Fibroblast of lung (primary cell): ENCODE measurements at regions not wholly inside any gene's neighbourhood (a gene's known extent, or its start where the extent isn't known, plus 50 kb on each side); places are given as distances from the start of the nearest gene placed in this dataset.

Source experiments
- DNase-seq, 2 donors: peaks; one replicate each; pipeline versions ENCODE4 v3.0.0 to v3.0.0-alpha.2; 2010; ENCODE audit warnings: low read depth in 2 of 2
- H2AFZ ChIP-seq: 2 replicates; pipeline ENCODE4 v1.5.1; 2012; ENCODE audit warnings: low read length, control low read depth, inconsistent platforms
- H3K27ac ChIP-seq: 2 replicates; pipeline ENCODE4 v1.5.1; 2011; ENCODE audit warnings: low read length, control low read depth; ENCODE audit not compliant: insufficient read depth
- H3K27me3 ChIP-seq: 2 replicates; pipeline ENCODE4 v1.5.1; 2011; ENCODE audit warnings: mild to moderate bottlenecking, low read length; ENCODE audit not compliant: control insufficient read depth, insufficient read depth
- H3K36me3 ChIP-seq: 2 replicates; pipeline ENCODE4 v1.5.1; 2011; ENCODE audit warnings: low read length; ENCODE audit not compliant: control insufficient read depth, insufficient read depth
- H3K4me1 ChIP-seq: 2 replicates; pipeline ENCODE4 v1.5.1; 2011; ENCODE audit warnings: low read length; ENCODE audit not compliant: control insufficient read depth, insufficient read depth; ENCODE audit errors: extremely low read depth
- H3K4me2 ChIP-seq: 2 replicates; pipeline ENCODE4 v1.5.1; 2011; ENCODE audit warnings: low read length, control low read depth; ENCODE audit not compliant: insufficient read depth; ENCODE audit errors: extremely low read depth
- H3K4me3 ChIP-seq, 4 experiments: fragments of 200-600 bp in 1 of 4; sonication (generic) in 1 of 4; replicated peaks in 1 of 4; 2 replicates each; pipeline ENCODE4 v1.5.1; 2011 to 2016; ENCODE audit warnings: low read length in 4 of 4, low read depth in 3 of 4, mild to moderate bottlenecking in 3 of 4, control low read depth in 2 of 4, inconsistent platforms in 1 of 4, mixed read lengths in 1 of 4; ENCODE audit not compliant: insufficient read depth in 1 of 4; ENCODE audit errors: control extremely low read depth in 1 of 4
- H3K79me2 ChIP-seq: 2 replicates; pipeline ENCODE4 v1.5.1; 2012; ENCODE audit warnings: mild to moderate bottlenecking, low read length, inconsistent platforms; ENCODE audit not compliant: control insufficient read depth, insufficient read depth
- H3K9ac ChIP-seq: 2 replicates; pipeline ENCODE4 v1.5.1; 2011; ENCODE audit warnings: mild to moderate bottlenecking, low read length, control low read depth; ENCODE audit not compliant: insufficient read depth
- H3K9me3 ChIP-seq: 2 replicates; pipeline ENCODE4 v1.5.1; 2012; ENCODE audit warnings: low read depth, low read length; ENCODE audit not compliant: control insufficient read depth, insufficient read depth
- H4K20me1 ChIP-seq: 2 replicates; pipeline ENCODE4 v1.5.1; 2011; ENCODE audit warnings: low read length; ENCODE audit not compliant: control insufficient read depth, insufficient read depth; ENCODE audit errors: extremely low read depth
- EZH2 ChIP-seq: IDR thresholded peaks from 2 replicates; pipeline ENCODE4 v1.5.1; 2012; ENCODE audit warnings: low read length, control low read depth, mild to moderate bottlenecking; ENCODE audit errors: missing control alignments
- TF ChIP-seq, protein P1 (sequence below), 2 donors: IDR thresholded peaks in 1 of 2; conservative IDR thresholded peaks in 1 of 2; 1 replicate in 1 of 2; 2 replicates in 1 of 2; pipeline ENCODE4 v1.5.1; 2011 to 2012; ENCODE audit warnings: low read length in 2 of 2, control low read depth in 1 of 2, inconsistent platforms in 1 of 2, low read depth in 1 of 2, mild to moderate bottlenecking in 1 of 2

DNA sequence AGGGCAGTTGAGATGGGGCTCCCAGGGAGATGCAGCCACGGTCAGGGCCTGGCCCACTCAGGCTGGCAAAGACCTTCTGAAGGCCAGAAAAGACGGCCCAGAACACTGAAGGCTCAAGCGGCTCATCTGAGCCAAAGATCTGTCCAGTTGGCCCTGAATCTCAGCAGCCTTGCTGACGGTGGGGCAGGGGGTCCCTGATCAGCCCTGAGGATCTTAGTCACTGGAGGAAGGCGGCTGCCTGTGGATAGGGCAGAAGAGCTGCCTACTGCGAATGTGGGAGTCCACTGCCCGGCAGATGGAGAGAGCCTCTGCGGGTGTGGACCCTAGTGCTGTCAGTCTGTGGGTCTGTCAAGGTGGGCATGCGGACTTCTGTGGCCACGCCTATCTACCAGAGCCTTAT is 1738.2 kb downstream of the TP53TG3F start:
- Histone ChIP-seq H3K9me3 (no peaks in the 10 kb centered on the region), H2AFZ (no peak overlapping the region), H3K36me3 (no peaks in the 10 kb centered on the region), H3K27me3 (no peaks in the 10 kb centered on the region), H3K79me2 (no peaks in the 10 kb centered on the region), H3K9ac (no peak overlapping the region), H3K4me1 (no peaks in the 10 kb centered on the region), H3K4me3 (no peak overlapping the region), H3K4me2 (no peak overlapping the region), H3K27ac (no peak overlapping the region), H4K20me1 (no peaks in the 10 kb centered on the region)
- no peak for DNase-seq
- TF ChIP-seq, protein P1, sequence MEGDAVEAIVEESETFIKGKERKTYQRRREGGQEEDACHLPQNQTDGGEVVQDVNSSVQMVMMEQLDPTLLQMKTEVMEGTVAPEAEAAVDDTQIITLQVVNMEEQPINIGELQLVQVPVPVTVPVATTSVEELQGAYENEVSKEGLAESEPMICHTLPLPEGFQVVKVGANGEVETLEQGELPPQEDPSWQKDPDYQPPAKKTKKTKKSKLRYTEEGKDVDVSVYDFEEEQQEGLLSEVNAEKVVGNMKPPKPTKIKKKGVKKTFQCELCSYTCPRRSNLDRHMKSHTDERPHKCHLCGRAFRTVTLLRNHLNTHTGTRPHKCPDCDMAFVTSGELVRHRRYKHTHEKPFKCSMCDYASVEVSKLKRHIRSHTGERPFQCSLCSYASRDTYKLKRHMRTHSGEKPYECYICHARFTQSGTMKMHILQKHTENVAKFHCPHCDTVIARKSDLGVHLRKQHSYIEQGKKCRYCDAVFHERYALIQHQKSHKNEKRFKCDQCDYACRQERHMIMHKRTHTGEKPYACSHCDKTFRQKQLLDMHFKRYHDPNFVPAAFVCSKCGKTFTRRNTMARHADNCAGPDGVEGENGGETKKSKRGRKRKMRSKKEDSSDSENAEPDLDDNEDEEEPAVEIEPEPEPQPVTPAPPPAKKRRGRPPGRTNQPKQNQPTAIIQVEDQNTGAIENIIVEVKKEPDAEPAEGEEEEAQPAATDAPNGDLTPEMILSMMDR (conservative IDR thresholded peaks at IDR 0.05 in 1 of 2, IDR thresholded peaks at IDR 0.05 in 1 of 2; ENCODE audit: low read depth in 1 of 2, low read length in 2 of 2), result no peak
- TF ChIP-seq EZH2, result no peak

DNA sequence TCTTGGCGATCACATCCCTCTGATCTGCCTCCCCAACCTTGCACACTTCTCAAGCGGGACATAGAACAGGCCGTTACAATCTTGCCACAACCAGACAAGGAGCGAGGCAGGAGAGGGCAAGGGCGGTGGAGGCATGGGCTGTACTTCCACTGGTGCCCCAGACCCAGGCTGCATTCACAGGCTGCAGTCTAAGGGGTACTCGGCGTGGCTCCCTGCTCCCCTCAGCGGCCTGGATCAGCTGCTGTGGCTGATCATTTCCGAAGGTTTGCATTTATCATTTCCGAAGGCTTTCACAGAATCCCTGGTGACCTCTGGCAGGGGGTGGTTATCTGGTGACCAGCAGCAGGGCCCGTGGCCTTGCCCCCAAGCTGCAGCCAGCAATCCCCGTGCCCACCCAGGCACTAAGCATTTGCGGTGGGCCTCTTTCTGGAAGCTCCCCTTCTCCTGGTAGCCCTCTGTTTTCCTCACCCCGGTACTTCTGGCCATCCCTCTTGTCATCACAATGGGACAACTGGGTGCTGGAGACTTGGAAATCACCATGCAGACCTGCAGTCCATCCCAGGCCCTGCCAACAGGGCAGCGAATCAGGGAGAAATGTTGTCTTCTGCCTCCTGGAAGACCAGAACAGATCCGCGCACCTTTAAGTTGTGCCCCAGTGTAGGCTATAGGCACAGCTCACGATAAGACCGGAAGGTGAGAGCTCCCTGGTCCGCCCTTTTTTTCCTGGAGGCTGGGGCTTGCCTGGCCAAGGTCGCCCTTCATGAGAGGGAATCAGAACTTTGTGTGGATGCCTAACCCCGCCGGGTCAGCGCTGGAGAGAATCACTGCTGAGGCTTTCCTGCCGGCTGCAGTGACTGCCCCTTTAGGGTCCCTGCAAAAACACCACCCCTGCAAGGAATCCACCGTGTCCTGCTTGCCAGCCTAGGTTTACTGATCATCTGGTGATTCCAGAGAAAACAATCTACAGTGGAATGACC is 1739.1 kb downstream of the TP53TG3F start:
- Histone ChIP-seq H3K36me3 (no peaks in the 10 kb centered on the region), H3K9me3 (no peaks in the 10 kb centered on the region), H3K27me3 (no peaks in the 10 kb centered on the region)

DNA sequence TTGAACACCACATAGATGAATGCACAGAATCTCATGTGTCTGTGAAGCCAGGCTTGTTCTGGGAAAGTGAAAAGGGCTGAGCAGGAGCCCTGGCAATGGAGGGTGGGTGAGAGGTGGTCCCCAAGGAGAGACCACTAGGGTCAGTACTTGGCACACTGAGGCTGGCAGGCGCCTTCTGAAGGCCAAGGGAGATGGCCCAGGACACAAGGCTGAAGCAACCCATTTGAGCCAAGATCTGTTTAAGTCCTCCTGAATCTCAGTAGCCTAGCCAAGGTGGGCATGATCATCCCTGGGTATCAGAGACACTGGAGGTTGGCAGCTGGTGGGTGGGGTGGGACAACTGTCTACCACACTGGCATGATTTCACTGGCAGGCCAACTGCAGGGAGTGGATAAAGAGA is 1741.2 kb downstream of the TP53TG3F start:
- H3K27ac ChIP-seq, result no peak overlapping the region
- no peak overlapping the region for H3K4me3 ChIP-seq
- H4K20me1 ChIP-seq, result no peaks in the 10 kb centered on the region
- TF ChIP-seq, protein P1 (conservative IDR thresholded peaks at IDR 0.05 in 1 of 2, IDR thresholded peaks at IDR 0.05 in 1 of 2; ENCODE audit: low read depth in 1 of 2, low read length in 2 of 2), result no peak
- no peak for TF ChIP-seq EZH2
- H3K79me2 ChIP-seq, result no peaks in the 10 kb centered on the region
- no peak for DNase-seq
- H3K9ac ChIP-seq, result no peak overlapping the region
- H2AFZ ChIP-seq, result no peak overlapping the region
- no peaks in the 10 kb centered on the region for H3K9me3 ChIP-seq
- H3K36me3 ChIP-seq, result no peaks in the 10 kb centered on the region
- H3K4me1 ChIP-seq, result no peaks in the 10 kb centered on the region
- H3K27me3 ChIP-seq, result no peaks in the 10 kb centered on the region
- no peak overlapping the region for H3K4me2 ChIP-seq

More for the DNA sequence above, 1739.1 kb downstream of the TP53TG3F start:
- TF ChIP-seq, protein P1 (conservative IDR thresholded peaks at IDR 0.05 in 1 of 2, IDR thresholded peaks at IDR 0.05 in 1 of 2; ENCODE audit: low read depth in 1 of 2, low read length in 2 of 2), result no peak
- TF ChIP-seq EZH2, result no peak
- H3K4me1 ChIP-seq, result no peaks in the 10 kb centered on the region
- H3K4me2 ChIP-seq, result no peak overlapping the region
- no peak overlapping the region for H3K27ac ChIP-seq
- H3K4me3 ChIP-seq, result no peak overlapping the region
- no peaks in the 10 kb centered on the region for H3K79me2 ChIP-seq
- H3K9ac ChIP-seq, result no peak overlapping the region
- DNase-seq, result no peak
- H2AFZ ChIP-seq, result no peak overlapping the region
- H4K20me1 ChIP-seq, result no peaks in the 10 kb centered on the region
